Hematopoietic multipotent progenitor cell treated with erythropoietin and hydrocortisone succinate and interleukin-3 and kit ligand, for 15 days (in vitro differentiated cells): ENCODE measurements at regions not wholly inside any gene's neighbourhood (a gene's known extent, or its start where the extent isn't known, plus 50 kb on each side); places are given as distances from the start of the nearest gene placed in this dataset.
"Not testable (repeated sequence)": the region's sequence is repeated elsewhere in the genome, so short reads cannot be mapped to it uniquely, and the experiment has no call there.

Experiments
- DNase-seq: peaks from one replicate; pipeline ENCODE4 v3.0.0-alpha.2; 2015; ENCODE audit warnings: low spot score

- no peak for DNase-seq
These were observed 133.2 kb upstream of the CENPW start for GRCh38 chr6:126206504-126207246.

- DNase-seq = no peak
These were observed 129.4 kb upstream of the CENPW start for GRCh38 chr6:126210398-126211075.

- no peak for DNase-seq
These were observed 122.4 kb upstream of the CENPW start for GRCh38 chr6:126217497-126217896.

- not testable (repeated sequence) for DNase-seq
These were observed 119.0 kb upstream of the CENPW start for GRCh38 chr6:126220901-126221300.

GRCh38 chr6:126227833-126228702 lies 111.8 kb upstream of the CENPW start:
- no peak for DNase-seq

- DNase-seq = no peak
These were observed 107.2 kb upstream of the CENPW start for GRCh38 chr6:126232671-126233070.

GRCh38 chr6:126233192-126233591 lies 106.7 kb upstream of the CENPW start:
- no peak for DNase-seq

GRCh38 chr6:126235363-126235762 lies 104.6 kb upstream of the CENPW start:
- DNase-seq = no peak

- no peak for DNase-seq
These were observed 94.8 kb upstream of the CENPW start for GRCh38 chr6:126245077-126245476.

GRCh38 chr6:126252154-126252553 lies 87.8 kb upstream of the CENPW start:
- no peak for DNase-seq

- DNase-seq = no peak
These were observed 86.5 kb upstream of the CENPW start for GRCh38 chr6:126253431-126253830.

- no peak for DNase-seq
These were observed 81.8 kb upstream of the CENPW start for GRCh38 chr6:126258150-126258549.

- no peak for DNase-seq
These were observed 78.0 kb upstream of the CENPW start for GRCh38 chr6:126261792-126262421.

- no peak for DNase-seq
These were observed 75.7 kb upstream of the CENPW start for GRCh38 chr6:126264265-126264664.

GRCh38 chr6:126266664-126267063 lies 73.3 kb upstream of the CENPW start:
- no peak for DNase-seq

GRCh38 chr6:126267626-126268025 lies 72.3 kb upstream of the CENPW start:
- no peak for DNase-seq

- DNase-seq = no peak
These were observed 71.8 kb upstream of the CENPW start for GRCh38 chr6:126268092-126268491.

GRCh38 chr6:126280287-126280686 lies 59.6 kb upstream of the CENPW start:
- DNase-seq = no peak

- DNase-seq = no peak
These were observed 54.0 kb upstream of the CENPW start for GRCh38 chr6:126285871-126286365.
